ENCODE measurements at regions not wholly inside any gene's neighbourhood (a gene's known extent, or its start where the extent isn't known, plus 50 kb on each side); places are given as distances from the start of the nearest gene placed in this dataset.
"Not testable (repeated sequence)": the region's sequence is repeated elsewhere in the genome, so short reads cannot be mapped to it uniquely, and the experiment has no call there.

- not testable (repeated sequence) for TF ChIP-seq POLR2A, CTCF (IDR thresholded peaks at IDR 0.05)
Observed at GRCh38 chr7:135872861-135873260, 104.3 kb downstream of the MTPN start.

Measured in lower leg skin (tissue), 3 donors.